GM13977 (cell line): ENCODE measurements at regions not wholly inside any gene's neighbourhood (a gene's known extent, or its start where the extent isn't known, plus 50 kb on each side); places are given as distances from the start of the nearest gene placed in this dataset.

Experiments
- DNase-seq: peaks from one replicate; pipeline ENCODE4 v3.0.0; 2012; ENCODE audit warnings: low spot score
- in situ Hi-C: fragments of 300-500 bp; cut with MboI; formaldehyde crosslinking; loops from one replicate; pipeline ENCODE4 v1.12.0; 2022; ENCODE audit warnings: low sequenced_read_pairs, low pct_unique_long_range_greater_than_20kb, mixed read lengths, inconsistent platforms; ENCODE audit not compliant: unreplicated experiment
- TF ChIP-seq, protein P1 (sequence below): IDR thresholded peaks from 2 replicates; pipeline ENCODE4 v1.5.1; 2012; ENCODE audit warnings: mild to moderate bottlenecking, control low read depth; ENCODE audit not compliant: insufficient read depth; ENCODE audit errors: extremely low read depth, missing control alignments

DNA sequence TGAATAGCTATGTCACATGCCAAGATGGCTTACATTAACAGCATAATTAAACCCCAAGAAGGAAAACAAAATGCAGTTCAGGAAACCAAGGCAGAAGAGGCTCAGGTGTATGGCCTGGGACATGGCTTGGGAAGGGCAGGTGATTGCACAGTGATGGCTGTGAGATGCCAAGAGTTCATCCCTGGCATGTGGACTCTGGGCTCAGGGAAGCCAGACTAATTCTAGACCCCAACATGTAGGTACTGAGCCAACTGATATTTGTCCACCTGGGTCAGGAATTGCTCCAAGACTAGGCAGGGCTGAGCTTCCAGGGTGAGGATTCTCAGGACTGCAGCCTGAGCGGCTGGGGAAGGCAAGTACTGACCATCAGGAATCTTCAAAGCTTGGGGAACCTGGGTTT, 218.4 kb upstream of the PIK3R1 start:
- in situ Hi-C loops, result no loop called here
- no peak for DNase-seq
- TF ChIP-seq, protein P1, sequence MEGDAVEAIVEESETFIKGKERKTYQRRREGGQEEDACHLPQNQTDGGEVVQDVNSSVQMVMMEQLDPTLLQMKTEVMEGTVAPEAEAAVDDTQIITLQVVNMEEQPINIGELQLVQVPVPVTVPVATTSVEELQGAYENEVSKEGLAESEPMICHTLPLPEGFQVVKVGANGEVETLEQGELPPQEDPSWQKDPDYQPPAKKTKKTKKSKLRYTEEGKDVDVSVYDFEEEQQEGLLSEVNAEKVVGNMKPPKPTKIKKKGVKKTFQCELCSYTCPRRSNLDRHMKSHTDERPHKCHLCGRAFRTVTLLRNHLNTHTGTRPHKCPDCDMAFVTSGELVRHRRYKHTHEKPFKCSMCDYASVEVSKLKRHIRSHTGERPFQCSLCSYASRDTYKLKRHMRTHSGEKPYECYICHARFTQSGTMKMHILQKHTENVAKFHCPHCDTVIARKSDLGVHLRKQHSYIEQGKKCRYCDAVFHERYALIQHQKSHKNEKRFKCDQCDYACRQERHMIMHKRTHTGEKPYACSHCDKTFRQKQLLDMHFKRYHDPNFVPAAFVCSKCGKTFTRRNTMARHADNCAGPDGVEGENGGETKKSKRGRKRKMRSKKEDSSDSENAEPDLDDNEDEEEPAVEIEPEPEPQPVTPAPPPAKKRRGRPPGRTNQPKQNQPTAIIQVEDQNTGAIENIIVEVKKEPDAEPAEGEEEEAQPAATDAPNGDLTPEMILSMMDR, result no peak

DNA sequence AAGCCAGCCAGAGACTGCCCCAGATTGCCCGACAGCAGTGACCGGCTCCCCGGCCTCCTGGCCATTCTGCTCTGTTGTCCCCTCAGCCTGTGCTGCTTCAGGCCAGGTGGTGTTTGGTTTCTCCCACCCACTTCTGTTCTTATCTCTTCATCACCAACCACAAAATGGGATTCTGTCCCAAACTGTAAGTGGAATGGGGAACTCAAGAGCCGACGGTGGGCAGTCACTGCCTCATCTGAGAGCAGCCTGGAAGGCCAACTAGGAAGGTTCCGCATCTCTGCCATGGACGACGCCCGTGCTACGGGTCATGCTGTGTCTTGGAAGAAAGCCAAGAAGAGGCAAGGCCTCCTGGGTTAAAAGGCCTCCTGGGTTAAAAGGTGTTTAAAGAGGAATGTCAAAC, 219.0 kb upstream of the PIK3R1 start:
- no peak for DNase-seq
- in situ Hi-C loops, result no loop called here
- TF ChIP-seq, protein P1, result no peak

DNA sequence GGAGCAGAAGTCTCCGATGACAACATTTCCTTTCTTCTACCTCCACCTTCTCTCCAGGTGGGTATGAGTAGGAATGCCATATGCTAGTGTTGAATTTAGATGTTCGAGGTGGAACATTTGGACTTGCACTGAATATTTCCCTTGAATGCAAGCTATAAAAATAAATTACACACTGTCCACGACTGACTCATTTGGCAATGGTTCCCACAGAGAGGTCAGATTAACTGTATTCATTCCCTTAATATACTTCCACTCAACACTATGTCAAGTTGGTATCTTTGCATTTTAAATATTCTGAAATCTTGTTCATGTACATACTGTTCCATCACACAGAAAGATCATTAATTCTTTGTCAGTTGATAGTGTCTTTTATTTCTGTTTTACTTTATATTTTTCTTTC, 222.6 kb upstream of the PIK3R1 start:
- DNase-seq, result no peak
- in situ Hi-C loops, result no loop called here
- TF ChIP-seq, protein P1, result no peak

DNA sequence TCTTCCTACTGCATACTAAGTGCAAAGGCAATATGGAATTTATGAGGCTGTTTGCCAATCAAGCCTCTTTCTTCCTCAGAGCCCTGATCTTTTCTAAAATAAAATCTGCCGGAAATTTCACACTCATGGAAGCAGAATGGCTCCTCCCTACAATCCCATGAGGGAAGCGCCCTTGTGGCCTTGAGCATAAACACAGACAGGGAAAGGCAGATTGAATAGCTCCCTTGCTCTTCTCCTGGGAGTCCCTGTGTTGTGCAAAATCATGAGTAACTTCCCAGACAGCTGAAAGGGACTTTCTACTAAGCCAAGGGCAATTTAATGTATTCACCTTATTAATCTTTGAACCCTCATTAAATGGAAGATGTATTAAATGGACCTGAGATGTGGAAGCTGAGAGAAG, 226.1 kb upstream of the PIK3R1 start:
- in situ Hi-C loops, result no loop called here
- TF ChIP-seq, protein P1, result no peak
- no peak for DNase-seq

DNA sequence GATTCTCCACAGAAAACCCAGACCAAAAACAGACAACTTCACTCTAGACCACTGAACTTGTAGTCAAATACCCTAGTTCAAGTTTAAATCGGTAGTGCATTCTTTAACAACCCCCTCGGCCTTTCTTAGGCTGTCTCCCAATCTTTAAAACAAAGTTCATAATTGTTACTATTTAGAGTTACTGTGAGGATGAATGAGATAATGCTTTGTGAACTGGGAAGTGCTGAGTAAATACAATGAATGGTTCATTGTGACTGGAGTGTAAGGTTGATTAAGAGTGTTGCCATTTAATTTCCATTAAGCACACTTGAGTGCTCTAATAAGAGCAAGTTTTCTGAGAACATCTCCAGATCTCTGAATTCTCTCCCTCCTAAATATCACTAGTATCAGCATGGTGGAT, 228.8 kb upstream of the PIK3R1 start:
- no peak for DNase-seq
- TF ChIP-seq, protein P1, result no peak
- in situ Hi-C loops, result no loop called here

DNA sequence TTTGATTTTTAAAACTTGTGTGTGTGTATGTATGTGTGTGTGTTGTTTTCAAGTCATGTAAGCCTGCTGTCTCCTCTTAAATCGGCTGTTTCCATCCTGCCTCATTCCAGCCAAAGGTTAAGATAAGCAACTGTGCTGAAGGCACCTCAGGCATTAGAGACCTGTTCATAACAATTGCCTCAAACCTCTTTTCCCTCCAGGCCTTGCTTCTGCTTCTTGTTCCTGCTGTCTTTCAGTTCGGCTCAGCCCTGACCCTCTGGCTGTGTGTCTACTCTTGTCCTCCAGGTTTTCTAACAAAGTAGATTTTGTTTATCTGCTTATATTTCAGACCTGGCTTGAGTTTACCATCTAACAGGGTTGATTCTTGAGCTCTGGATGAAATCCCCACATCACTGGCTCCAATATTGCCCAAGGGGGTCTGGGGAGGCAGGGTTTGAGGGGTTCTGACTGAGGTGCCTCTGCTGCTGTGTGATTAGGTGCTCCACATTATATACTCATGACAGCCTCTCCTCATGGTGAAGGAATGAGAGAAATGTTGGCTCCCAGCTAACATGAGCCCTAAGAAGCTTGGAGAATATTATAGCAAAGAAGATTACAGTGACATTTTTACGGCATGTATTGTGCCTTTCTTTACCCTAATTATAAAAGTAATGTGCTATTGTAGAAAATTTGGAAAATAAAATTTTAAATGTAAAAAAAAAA, 229.7 kb upstream of the PIK3R1 start:
- no peak for DNase-seq
- in situ Hi-C loops, result no loop called here
- TF ChIP-seq, protein P1, result no peak
